HG02981 (cell line): ENCODE measurements at regions not wholly inside any gene's neighbourhood (a gene's known extent, or its start where the extent isn't known, plus 50 kb on each side); places are given as distances from the start of the nearest gene placed in this dataset.

Experiments used
- ATAC-seq: cut with Tn5 transposase; IDR thresholded peaks from one replicate; pipeline ENCODE4 v1.9.1; 2021; ENCODE audit warnings: mild to moderate bottlenecking, moderate library complexity; ENCODE audit not compliant: unreplicated experiment

DNA sequence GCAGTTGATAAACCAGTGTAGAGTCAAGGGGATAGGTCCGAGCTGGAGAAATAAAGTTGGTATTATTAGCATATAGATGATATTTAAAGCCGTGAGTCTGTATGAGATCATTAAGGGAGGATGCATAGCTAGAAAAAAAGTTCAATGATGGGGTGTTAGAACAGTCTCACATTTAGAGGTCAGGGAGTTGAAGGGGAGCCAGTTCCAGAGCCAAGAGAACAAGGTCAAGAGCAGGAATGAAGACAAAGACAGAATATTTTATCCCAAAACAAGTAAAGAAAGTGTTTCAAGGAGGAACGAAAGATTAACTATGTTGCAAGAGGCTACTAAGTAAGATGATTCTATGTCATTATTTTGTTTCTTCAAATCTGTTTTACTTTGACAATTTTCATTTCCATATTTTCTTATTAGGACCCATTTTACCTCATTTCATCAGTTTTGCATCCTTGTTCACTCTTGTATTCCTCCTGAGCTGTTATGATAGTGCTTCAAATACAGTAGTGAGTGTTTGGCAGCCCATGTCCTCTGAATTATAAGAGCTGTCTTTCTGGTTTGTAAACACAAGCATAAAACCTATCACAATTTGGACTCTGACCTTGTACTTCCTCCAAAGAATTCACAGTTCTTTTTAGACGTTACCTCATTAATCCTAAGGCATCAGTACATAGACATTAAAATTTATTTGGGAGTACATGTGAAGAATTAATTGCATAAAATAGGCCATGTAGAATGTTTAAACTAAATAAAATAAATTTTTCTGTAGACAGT, 695.7 kb upstream of the NECTIN3 start:
- ATAC-seq, result no peak

GRCh38 chr3:110378481-110378880, 693.1 kb upstream of the NECTIN3 start:
- no peak for ATAC-seq

GRCh38 chr3:110381992-110382391, 689.6 kb upstream of the NECTIN3 start:
- ATAC-seq, result no peak

DNA sequence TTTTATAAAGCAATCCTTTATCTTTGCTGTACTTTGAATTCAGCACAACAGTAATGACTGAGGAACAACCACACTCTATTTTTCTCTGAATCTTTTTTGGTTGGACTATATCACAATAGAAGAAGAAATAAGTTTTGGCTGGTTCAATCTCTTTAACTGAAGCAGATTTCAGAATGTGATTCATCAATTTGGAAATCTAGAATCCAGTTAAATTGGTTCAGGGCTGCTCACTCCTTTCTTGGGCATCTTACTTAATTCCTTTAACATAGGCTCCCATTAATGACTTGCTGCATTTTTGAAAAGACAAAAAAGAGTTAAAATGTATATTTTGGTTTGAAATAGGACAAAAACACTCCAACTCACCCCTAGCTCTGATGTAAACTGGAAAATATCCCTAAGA, 688.3 kb upstream of the NECTIN3 start:
- ATAC-seq, result no peak

GRCh38 chr3:110384601-110385000, 687.0 kb upstream of the NECTIN3 start:
- ATAC-seq, result no peak

GRCh38 chr3:110389005-110389404, 682.6 kb upstream of the NECTIN3 start:
- ATAC-seq, result no peak

DNA sequence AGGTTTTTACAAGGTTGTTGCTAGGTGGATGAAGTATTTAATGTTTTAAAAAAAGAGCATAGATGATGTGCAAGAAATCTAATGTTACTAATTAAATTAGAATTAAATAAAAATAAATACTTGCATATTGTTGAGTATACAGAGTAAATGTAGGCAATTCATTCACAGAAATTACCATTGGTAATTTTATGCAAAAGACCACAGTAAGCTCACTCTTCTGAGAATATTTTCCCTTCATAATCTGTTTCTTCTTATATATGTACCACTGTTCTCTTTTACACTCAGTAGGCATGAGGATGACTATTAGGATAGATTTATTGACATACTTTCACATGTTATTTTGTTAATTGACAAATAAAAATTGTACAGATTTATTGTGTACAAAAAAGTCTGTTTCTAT, 681.2 kb upstream of the NECTIN3 start:
- no peak for ATAC-seq

GRCh38 chr3:110391042-110391441, 680.6 kb upstream of the NECTIN3 start:
- ATAC-seq, result no peak

GRCh38 chr3:110391640-110392395, 679.8 kb upstream of the NECTIN3 start:
- ATAC-seq, result no peak

DNA sequence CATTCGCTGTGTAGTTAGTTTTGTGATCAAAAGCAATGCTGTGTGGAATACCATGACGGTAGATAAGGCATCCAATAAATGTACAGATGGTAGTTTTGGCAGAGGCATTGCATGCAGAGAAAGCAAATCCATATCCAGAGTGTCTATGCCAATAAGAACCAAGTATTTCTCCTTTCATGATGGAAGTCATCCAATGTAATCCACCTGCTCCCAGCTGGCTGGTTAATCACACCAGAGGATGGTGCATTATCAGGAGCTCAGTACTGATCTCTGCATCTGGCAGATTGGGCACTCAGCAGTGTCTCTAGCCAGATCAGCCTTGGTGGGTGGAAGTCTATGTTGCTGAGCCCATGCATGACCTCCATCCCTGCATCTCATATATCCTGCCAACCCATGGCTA, 677.7 kb upstream of the NECTIN3 start:
- no peak for ATAC-seq

DNA sequence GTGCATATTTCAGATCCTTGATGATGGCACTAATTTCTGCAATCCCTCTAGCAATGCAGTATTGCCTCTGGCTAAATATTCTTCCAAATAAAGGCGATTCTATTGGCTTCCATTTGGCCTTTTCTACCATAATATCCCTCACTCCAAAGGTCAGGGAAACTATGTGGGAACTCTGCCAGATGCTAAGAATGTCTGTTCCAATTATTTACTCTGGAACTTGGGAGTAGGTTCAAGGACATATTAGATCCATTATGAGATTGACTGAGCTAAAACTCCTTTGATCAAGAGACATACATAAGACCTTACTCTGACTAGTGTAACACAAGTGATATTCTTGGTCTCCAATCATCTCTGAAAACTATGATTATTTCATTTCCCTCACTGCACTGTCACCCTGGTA, 674.5 kb upstream of the NECTIN3 start:
- no peak for ATAC-seq

- no peak for ATAC-seq
Measured at GRCh38 chr3:110400315-110400714, 671.3 kb upstream of the NECTIN3 start.

- ATAC-seq, result no peak
Measured at GRCh38 chr3:110405830-110406585, 665.6 kb upstream of the NECTIN3 start.

DNA sequence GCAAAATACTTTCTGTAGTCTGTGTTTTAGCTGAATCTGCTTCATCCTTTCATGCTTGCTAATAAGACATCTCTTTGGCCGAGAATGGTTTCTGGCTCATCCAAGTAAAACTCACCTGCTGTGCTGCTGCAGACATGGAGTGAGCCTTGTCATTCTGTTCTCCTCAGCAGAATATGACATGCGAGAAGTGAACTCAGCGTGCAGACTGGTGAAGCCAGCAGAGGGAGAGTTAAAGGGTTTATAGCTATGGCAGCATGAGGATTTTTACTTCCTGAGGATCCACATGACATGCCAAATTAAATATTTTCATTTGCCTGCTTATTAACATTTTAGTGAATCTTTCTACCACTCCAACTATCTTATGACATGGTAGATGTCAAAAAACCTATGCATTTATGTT, 658.4 kb upstream of the NECTIN3 start:
- no peak for ATAC-seq

DNA sequence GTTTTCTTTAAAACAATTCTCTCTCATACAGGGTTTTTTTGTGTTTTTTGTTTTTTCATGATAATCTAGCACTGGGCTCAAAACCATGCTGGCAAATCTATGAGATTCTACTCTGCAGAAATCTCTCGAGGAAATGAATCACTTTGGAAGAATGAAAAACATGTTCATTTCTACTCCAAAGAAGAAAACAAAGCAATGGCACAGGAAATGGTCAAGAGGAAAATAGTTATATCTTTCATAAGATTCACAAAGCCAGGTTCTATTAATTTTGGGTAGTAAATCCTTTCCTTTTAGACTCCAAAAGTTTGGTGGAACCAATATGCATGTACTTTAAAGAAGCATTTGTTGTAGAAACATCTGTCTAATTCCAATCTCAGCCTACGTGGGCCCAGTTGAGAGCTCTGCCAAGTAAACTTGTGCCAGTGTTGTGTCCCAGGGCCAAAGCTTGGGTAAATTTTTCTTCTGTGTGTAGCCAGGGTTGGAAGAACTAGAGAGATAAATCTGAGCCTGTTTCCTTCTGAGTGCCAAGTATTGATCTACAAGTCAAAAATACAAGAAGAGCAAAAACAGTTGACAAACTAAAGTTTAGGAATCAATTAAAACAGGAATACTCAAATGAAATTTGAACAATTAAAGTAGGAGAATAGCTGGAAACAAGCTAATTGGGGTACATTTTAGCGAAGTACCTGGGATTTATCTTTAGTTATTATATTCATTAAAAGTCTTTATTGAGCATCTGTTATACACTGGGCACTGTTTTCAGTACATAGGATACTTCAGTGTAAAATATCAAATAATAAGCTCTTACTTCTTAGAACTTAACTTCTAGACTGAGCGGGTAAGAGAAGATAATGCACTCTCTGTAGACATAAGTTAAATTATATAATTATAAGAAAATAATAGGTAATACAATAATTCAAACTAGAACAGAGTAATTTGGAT, 657.5 kb upstream of the NECTIN3 start:
- no peak for ATAC-seq

DNA sequence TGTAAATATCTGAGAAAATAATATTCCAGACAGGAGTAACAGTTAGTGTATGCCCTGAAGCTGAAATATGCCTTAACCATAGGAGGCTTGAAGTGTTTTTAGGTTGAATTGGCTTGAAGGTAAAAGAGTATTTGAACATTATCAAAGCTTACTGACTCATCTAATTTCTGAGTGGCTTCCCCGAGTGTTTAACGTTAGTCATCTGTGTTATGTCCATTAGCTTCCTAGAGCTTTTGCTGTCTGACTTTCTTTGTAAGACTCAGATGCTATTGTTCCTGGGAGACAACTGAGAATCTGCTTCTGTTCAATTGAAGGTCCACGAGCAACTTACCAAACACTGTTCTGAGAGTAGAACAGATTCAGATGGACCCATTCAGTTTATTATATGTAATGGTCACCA, 656.8 kb upstream of the NECTIN3 start:
- no peak for ATAC-seq

- no peak for ATAC-seq
Measured at GRCh38 chr3:110419096-110419495, 652.5 kb upstream of the NECTIN3 start.

GRCh38 chr3:110419601-110420000, 652.0 kb upstream of the NECTIN3 start:
- ATAC-seq, result no peak

- no peak for ATAC-seq
Measured at GRCh38 chr3:110420158-110420641, 651.4 kb upstream of the NECTIN3 start.

- ATAC-seq, result no peak
Measured at GRCh38 chr3:110423276-110423675, 648.3 kb upstream of the NECTIN3 start.
